ENCODE measurements at regions not wholly inside any gene's neighbourhood (a gene's known extent, or its start where the extent isn't known, plus 50 kb on each side); places are given as distances from the start of the nearest gene placed in this dataset.

GRCh38 chr15:93543093-93543492 lies 454.1 kb upstream of the RGMA start:
- intact Hi-C loops (cut with micrococcal nuclease) = no loop called here
- CTCF ChIA-PET = no interaction called here

DNA sequence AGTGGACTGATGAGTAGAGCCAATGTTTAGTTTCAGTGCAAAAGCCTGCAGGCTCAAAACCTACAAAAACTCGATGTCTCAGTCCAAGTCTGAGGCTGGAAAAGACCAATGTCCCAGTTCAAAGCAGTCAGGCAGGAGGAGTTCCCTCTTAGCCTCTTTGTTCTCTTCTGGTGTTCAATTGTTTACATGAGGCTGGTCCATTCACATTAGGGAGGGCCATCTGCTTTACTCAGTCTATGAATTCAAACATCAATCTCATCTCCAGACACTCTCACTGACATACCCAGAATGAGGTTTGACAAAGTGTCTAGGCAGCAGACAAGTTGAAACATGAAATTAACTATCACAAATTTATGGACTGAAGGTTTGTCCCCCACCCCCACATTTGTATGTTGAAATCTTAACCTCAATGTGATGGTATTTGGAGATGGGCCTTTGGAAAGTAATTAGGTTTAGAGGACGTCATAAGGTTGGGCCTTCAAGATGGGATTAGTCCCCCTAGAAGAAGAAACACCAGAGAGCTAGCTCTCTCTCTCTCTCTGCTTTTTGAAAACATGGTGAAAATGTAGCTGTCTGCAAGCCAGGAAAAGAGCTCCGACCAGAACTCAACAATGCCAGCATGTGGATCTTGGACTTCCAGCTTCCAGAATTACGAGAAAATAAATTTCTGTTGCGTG lies 438.5 kb upstream of the RGMA start:
- H3K4me3 Mint-ChIP-seq = no peak overlapping the region
- no peaks in the 10 kb centered on the region for H3K9me3 Mint-ChIP-seq
- H3K4me1 Mint-ChIP-seq (ENCODE audit: low read depth) = no peaks in the 10 kb centered on the region
- ATAC-seq = no peak
- peaks cover 2% of the 10 kb centered on the region for H3K27me3 Mint-ChIP-seq
- CTCF ChIA-PET = no interaction called here
- TF ChIP-seq, protein P1, sequence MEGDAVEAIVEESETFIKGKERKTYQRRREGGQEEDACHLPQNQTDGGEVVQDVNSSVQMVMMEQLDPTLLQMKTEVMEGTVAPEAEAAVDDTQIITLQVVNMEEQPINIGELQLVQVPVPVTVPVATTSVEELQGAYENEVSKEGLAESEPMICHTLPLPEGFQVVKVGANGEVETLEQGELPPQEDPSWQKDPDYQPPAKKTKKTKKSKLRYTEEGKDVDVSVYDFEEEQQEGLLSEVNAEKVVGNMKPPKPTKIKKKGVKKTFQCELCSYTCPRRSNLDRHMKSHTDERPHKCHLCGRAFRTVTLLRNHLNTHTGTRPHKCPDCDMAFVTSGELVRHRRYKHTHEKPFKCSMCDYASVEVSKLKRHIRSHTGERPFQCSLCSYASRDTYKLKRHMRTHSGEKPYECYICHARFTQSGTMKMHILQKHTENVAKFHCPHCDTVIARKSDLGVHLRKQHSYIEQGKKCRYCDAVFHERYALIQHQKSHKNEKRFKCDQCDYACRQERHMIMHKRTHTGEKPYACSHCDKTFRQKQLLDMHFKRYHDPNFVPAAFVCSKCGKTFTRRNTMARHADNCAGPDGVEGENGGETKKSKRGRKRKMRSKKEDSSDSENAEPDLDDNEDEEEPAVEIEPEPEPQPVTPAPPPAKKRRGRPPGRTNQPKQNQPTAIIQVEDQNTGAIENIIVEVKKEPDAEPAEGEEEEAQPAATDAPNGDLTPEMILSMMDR (IDR thresholded peaks at IDR 0.05) = no peak
- H3K36me3 Mint-ChIP-seq (ENCODE audit: low read depth) = no peaks in the 10 kb centered on the region
- POLR2A ChIA-PET = no interaction called here
- DNase-seq = no peak
- no peak overlapping the region for H3K27ac Mint-ChIP-seq
- intact Hi-C loops (cut with micrococcal nuclease) = no loop called here

More at GRCh38 chr15:93543093-93543492, 454.1 kb upstream of the RGMA start:
- POLR2A ChIA-PET = no interaction called here
- ATAC-seq (no peak), DNase-seq (no peak)
- TF ChIP-seq, protein P1 (IDR thresholded peaks at IDR 0.05) = no peak
- H3K27me3 Mint-ChIP-seq = peaks cover 3% of the 10 kb centered on the region
- no peaks in the 10 kb centered on the region for H3K36me3 Mint-ChIP-seq (ENCODE audit: low read depth)
- H3K4me1 Mint-ChIP-seq (ENCODE audit: low read depth) = no peaks in the 10 kb centered on the region
- H3K27ac Mint-ChIP-seq = no peak overlapping the region
- H3K9me3 Mint-ChIP-seq = peaks cover 5% of the 10 kb centered on the region
- H3K4me3 Mint-ChIP-seq = no peak overlapping the region

DNA sequence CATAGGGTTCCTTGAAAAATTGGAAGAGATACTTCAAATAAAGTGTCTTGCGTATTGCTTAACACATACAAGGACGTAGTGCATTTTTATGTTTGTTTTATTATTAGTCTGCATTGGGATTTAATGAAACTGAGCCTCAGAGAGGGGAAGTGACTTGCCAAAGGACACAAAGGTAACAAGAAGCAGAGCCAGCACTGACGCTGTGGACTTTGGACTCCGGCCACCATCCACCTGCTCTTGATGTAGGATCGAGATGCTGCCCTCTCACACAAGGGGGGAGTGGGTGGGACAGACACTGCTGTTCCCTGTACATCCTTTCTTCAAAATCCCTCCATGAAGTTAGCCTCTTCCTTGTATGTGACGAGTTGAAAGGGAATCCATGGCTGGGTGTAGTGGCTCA lies 435.4 kb upstream of the RGMA start:
- DNase-seq (no peak), ATAC-seq (no peak)
- H3K27ac Mint-ChIP-seq = no peak overlapping the region
- H3K27me3 Mint-ChIP-seq = peaks cover 4% of the 10 kb centered on the region
- ChIA-PET CTCF (no interaction called here), POLR2A (no interaction called here)
- intact Hi-C loops (cut with micrococcal nuclease) = no loop called here
- no peaks in the 10 kb centered on the region for H3K4me1 Mint-ChIP-seq (ENCODE audit: low read depth)
- TF ChIP-seq, protein P1 (IDR thresholded peaks at IDR 0.05) = no peak
- H3K9me3 Mint-ChIP-seq = no peaks in the 10 kb centered on the region
- H3K36me3 Mint-ChIP-seq (ENCODE audit: low read depth) = no peaks in the 10 kb centered on the region
- no peak overlapping the region for H3K4me3 Mint-ChIP-seq

DNA sequence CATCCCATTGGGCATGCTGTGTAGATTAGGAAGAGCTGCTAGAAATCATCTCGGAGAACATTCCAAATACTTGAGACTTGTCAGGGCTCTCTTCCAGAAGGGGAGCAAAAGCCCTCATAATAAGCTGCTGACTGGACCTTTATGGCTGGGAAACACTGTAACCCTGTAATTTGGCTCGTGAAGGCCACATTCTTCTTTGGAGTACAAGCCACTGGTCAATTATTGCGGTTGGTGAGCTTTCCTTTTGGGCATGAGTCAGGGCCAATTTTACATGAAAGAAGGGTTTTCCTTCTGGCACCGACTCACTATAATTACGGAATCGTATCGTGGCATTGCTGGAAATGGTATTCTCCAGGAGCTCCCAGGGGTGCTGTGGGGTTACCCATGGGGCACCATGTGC lies 434.5 kb upstream of the RGMA start:
- intact Hi-C loops (cut with micrococcal nuclease) = no loop called here
- H3K4me1 Mint-ChIP-seq (ENCODE audit: low read depth) = no peaks in the 10 kb centered on the region
- peaks cover 4% of the 10 kb centered on the region for H3K27me3 Mint-ChIP-seq
- ChIA-PET CTCF (no interaction called here), POLR2A (no interaction called here)
- H3K4me3 Mint-ChIP-seq = no peak overlapping the region
- DNase-seq = no peak
- ATAC-seq = no peak
- H3K36me3 Mint-ChIP-seq (ENCODE audit: low read depth) = no peaks in the 10 kb centered on the region
- no peaks in the 10 kb centered on the region for H3K9me3 Mint-ChIP-seq
- TF ChIP-seq, protein P1 (IDR thresholded peaks at IDR 0.05) = no peak
- H3K27ac Mint-ChIP-seq = no peak overlapping the region

DNA sequence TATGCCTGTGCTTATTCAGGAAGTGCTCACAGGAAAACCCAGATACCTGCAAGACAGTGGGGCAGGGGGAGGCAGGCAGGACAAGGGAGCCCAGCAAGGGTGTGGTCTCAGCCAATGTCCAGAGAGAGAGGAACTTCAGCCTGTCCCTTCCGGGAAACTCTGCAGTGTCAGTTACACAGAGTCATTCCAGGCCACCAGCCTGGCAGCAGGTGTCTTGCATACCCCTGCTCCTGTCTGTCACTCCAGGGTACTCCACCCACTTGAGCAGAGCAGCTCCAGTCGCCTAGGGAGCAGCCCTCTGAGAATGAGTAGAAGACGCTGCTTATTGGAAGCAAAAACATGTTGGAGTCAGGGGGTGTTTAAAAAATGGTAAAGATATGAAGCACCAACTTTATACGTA lies 431.2 kb upstream of the RGMA start:
- DNase-seq (no peak), ATAC-seq (no peak)
- Mint-ChIP-seq H3K27me3 (peaks cover 8% of the 10 kb centered on the region), H3K27ac (no peak overlapping the region), H3K4me3 (no peak overlapping the region), H3K36me3 (ENCODE audit: low read depth) (no peaks in the 10 kb centered on the region), H3K4me1 (ENCODE audit: low read depth) (no peaks in the 10 kb centered on the region), H3K9me3 (no peaks in the 10 kb centered on the region)
- TF ChIP-seq, protein P1 (IDR thresholded peaks at IDR 0.05) = no peak
- ChIA-PET POLR2A (no interaction called here), CTCF (no interaction called here)
- intact Hi-C loops (cut with micrococcal nuclease) = no loop called here
